GM19455 (cell line): ENCODE measurements at regions not wholly inside any gene's neighbourhood (a gene's known extent, or its start where the extent isn't known, plus 50 kb on each side); places are given as distances from the start of the nearest gene placed in this dataset.
"Not testable (repeated sequence)": the region's sequence is repeated elsewhere in the genome, so short reads cannot be mapped to it uniquely, and the experiment has no call there.

ENCODE experiments used
- ATAC-seq: cut with Tn5 transposase; IDR thresholded peaks from one replicate; pipeline ENCODE4 v1.9.1; 2021; ENCODE audit not compliant: unreplicated experiment

DNA sequence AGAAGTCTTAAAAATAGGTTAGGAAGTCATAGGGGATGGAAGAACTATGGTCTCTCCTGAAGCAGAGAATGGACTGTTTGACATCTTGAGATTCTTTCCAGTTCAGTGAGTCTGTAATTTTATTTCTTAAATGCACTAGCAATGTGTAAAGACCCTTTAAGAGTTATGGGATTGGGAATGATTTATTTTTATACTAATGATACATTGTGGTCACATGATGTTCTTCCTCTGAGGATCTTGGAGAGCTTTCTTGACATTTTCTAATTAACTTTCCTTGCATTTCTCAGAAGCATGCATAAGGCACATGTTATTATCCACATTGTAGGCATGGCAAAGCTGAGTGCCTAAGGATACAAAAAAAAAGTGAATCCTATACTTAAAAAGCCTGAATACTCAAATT lies 507.6 kb upstream of the NRSN1 start:
- ATAC-seq = no peak

DNA sequence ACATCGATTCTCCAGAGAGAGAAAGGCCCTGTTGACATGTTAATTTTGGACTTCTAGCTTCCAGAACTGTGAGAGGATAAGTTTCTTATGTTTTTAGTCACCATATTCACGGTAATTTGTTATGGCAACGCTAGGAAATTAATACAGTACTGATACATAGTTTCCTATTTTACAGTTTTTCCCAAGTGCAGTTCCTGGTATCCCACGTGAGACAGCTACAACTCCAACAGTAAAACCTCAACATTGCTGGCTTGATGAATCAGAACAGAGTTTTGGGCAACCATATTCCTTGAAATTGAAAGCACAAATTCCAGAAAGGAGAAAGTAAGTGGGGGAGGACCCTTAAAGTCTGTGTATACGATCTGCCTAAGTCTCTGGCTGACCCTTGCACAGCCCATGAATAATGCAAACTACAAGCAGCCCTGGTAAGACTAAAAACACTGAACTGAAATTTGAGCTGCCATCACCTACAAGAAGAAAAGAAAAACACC lies 505.1 kb upstream of the NRSN1 start:
- no peak for ATAC-seq

GRCh38 chr6:23630726-23631635 lies 495.0 kb upstream of the NRSN1 start:
- no peak for ATAC-seq

DNA sequence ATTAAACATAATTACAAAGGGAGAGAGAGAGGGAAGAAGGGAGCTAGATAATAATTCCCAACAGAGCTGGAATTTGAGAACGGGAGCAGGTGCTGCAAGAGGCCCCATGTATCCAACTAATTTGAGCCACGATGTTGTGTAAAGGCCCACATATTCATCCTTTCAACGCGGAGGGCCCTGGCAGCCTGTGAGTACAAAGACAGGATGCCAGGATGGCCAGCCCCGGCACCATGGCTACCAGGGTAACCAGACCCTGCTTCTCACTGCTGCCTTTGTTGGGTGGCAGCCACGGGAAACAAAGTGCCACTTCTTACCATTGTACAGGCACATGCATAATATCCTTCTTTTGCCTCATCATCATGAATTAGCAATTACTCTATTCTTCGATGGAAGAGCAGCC lies 492.0 kb upstream of the NRSN1 start:
- ATAC-seq = no peak

DNA sequence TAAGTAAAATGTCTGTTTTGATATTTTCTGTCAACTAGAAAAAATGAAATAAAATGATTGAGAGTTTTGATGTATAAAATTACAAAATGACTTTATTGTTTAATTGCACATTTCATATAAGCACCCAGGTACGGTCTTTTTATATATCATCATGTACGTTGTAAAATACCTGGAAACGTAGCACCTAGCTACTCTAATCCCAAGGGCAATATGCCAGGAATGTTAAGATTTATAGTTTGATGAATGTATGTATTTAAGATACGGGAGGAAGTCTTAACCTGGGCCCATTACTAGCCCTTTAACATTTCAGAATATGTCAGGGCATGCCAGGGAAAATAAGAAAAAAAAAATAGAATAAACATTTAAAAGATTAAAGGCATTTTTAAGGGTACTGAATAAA lies 490.9 kb upstream of the NRSN1 start:
- no peak for ATAC-seq

DNA sequence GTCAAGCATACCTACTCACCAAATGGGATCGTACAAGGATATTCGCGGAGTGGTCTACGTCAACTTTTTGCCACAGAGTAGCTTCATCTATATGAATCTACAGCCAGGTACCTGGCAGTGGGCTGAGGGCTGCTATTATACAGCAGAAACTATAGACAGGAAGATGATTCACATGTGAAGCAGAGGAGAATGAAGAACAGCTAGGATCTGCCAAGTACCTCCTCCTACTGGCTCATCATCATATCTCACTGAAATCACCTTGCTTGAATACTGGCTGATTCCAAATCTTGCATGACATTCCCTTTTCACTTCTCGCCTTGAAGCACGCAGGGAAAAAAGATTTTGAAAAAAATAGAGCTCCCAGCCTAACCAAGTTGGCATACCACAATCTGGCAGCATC lies 488.7 kb upstream of the NRSN1 start:
- ATAC-seq = no peak

- no peak for ATAC-seq
Measured at GRCh38 chr6:23642849-23643248, 483.2 kb upstream of the NRSN1 start.

- ATAC-seq = no peak
Measured at GRCh38 chr6:23647045-23647444, 479.0 kb upstream of the NRSN1 start.

DNA sequence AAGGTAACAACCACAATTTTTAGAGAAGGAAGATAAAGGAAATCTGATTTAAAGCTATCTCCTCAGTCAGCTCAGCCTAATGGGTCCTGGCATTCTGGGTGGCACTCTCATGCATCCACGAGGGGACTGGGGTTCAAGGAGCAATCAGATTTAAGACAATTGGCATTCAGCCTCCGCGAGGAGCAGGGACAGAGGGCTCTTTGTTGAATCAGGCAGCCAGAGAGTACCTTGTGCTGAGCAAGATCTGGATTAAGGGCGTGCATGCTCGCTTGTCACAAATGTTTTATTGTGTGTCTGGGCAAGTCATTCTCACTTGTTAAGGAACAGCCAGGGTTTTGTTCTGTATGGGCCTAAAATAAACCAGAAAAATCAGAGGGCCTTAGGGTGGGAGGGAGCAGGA lies 475.3 kb upstream of the NRSN1 start:
- ATAC-seq = no peak

- ATAC-seq = no peak
Measured at GRCh38 chr6:23654745-23655144, 471.3 kb upstream of the NRSN1 start.

GRCh38 chr6:23655525-23655924 lies 470.5 kb upstream of the NRSN1 start:
- no peak for ATAC-seq

- no peak for ATAC-seq
Measured at GRCh38 chr6:23656255-23657194, 469.5 kb upstream of the NRSN1 start.

- no peak for ATAC-seq
Measured at GRCh38 chr6:23659125-23659524, 466.9 kb upstream of the NRSN1 start.

- no peak for ATAC-seq
Measured at GRCh38 chr6:23661549-23661948, 464.5 kb upstream of the NRSN1 start.

GRCh38 chr6:23663096-23663495 lies 462.9 kb upstream of the NRSN1 start:
- no peak for ATAC-seq

GRCh38 chr6:23663652-23664051 lies 462.4 kb upstream of the NRSN1 start:
- ATAC-seq = no peak

GRCh38 chr6:23665911-23666310 lies 460.1 kb upstream of the NRSN1 start:
- ATAC-seq = not testable (repeated sequence)

DNA sequence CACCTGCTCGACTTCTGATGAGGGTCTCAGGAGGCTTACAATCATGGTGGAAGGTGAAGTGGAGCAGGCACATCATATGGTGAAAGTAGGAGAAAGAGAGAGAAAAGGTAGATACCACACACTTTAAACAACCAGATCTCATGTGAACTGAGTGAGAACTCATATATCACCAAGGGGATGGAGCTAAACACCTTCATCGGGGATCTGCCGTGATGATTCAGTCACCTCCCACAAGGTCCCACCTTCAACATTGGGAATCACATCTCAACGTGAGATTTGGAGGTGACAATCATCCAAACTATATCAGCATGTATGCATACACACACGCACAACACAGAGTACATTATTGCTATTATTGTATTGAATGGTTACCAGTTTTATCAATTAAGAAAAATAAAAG lies 453.3 kb upstream of the NRSN1 start:
- no peak for ATAC-seq

DNA sequence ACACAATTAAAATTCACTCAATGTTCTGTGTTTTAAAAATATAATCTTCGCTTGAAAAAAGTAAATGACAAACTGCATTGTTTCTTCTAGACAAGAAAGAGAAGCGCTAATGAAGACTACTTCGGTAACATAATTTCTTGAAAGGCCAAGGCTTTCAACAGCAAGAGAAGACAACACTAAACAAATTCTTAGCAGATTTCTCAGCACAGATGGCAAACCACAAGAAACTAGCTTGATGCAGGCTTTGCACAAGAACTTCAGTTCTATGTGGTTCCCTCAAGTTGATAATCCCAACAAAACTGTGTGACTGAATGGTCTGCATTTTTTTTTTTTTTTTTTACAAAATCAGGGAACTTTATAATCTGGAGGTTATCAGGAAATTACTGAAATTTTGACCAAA lies 447.4 kb upstream of the NRSN1 start:
- no peak for ATAC-seq

GRCh38 chr6:23681743-23682142 lies 444.3 kb upstream of the NRSN1 start:
- ATAC-seq = no peak

DNA sequence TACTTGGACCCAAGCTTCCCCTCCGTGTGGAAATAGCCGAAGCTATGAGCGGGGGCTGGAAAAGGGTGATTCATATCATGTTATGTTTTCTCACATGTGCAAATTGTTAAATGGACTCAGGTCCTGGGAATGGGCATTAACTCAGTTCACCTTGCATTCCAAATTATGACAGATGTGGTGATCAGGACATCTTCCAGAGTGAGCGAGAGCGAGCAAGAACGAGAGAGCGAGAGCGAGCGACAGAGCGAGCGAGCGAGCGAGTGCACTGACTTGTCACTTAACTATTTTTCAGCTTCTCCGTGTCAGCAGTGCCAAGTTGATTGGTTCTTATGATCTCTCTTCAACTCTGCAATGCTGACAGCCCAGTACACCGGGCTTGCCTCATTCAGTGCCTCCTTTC lies 437.4 kb upstream of the NRSN1 start:
- no peak for ATAC-seq
